ENCODE measurements at regions not wholly inside any gene's neighbourhood (a gene's known extent, or its start where the extent isn't known, plus 50 kb on each side); places are given as distances from the start of the nearest gene placed in this dataset.
"Not testable (repeated sequence)": the region's sequence is repeated elsewhere in the genome, so short reads cannot be mapped to it uniquely, and the experiment has no call there.

DNA sequence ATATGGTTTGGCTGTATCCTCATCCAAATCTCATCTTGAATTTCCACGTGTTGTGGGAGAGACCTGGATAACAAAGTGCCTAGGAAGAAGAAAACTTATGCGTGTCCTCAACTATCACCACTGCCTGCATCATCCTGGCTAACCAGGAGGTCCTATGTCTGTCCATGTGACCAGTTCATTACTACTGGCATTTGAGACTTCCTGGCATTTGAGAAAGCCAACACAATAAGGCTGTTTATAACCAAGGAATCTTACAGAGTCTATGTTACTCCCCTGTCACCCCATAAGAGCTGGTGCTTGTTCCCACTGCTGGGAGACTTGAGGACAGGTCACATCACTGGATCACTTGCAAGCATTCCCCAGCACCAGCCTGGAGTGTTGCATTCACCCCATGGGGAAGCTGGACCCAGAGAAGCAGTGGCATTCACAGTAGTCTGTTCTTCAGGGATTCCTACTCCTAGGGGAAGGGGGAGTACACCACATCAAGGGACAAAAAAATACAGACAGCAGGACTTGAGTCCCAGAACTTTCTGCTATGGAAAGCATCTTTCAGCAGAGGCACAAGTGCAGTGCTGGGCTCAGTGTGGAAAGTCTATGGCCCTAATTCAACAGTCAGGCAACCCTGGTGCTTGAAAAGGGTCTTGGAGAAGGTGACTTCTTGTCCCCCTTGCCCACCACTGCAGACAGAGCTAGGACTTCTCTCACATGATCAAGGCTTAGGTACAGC, 717.1 kb downstream of the SEMA5A start:
- no peak for DNase-seq (ENCODE audit: low read depth, low spot score)
- H3K36me3 ChIP-seq (ENCODE audit: control insufficient read depth, insufficient read depth, low read length), result no peaks in the 10 kb centered on the region
- no peaks in the 10 kb centered on the region for H3K9me3 ChIP-seq (ENCODE audit: control insufficient read depth, insufficient read depth, low read length)
- H3K27me3 ChIP-seq (ENCODE audit: control insufficient read depth, insufficient read depth, low read length), result no peaks in the 10 kb centered on the region
- WGBS (ENCODE audit: insufficient coverage, insufficient read length), result no CpG with 5 or more reads among the region's 2 CpGs
- no peaks in the 10 kb centered on the region for H3K4me1 ChIP-seq (ENCODE audit: control insufficient read depth, insufficient read depth, low read length)
- H3K4me3 ChIP-seq (ENCODE audit: low read length), result no peak overlapping the region
- H3K27ac ChIP-seq (ENCODE audit: low read length), result no peak overlapping the region

- Histone ChIP-seq H3K27me3 (ENCODE audit: control insufficient read depth, insufficient read depth, low read length) (no peaks in the 10 kb centered on the region), H3K4me1 (ENCODE audit: control insufficient read depth, insufficient read depth, low read length) (no peaks in the 10 kb centered on the region), H3K27ac (ENCODE audit: low read length) (no peak overlapping the region), H3K4me3 (ENCODE audit: low read length) (no peak overlapping the region), H3K36me3 (ENCODE audit: control insufficient read depth, insufficient read depth, low read length) (no peaks in the 10 kb centered on the region), H3K9me3 (ENCODE audit: control insufficient read depth, insufficient read depth, low read length) (no peaks in the 10 kb centered on the region)
- no peak for DNase-seq (ENCODE audit: low read depth, low spot score)
Measured at GRCh38 chr5:8829323-8830029, 716.4 kb downstream of the SEMA5A start.

- no peak for DNase-seq (ENCODE audit: low read depth, low spot score)
- WGBS (ENCODE audit: insufficient coverage, insufficient read length), result no CpG with 5 or more reads among the region's 3 CpGs
- H3K27ac ChIP-seq (ENCODE audit: low read length), result no peak overlapping the region
Measured at GRCh38 chr5:8831251-8831650, 714.6 kb downstream of the SEMA5A start.

DNA sequence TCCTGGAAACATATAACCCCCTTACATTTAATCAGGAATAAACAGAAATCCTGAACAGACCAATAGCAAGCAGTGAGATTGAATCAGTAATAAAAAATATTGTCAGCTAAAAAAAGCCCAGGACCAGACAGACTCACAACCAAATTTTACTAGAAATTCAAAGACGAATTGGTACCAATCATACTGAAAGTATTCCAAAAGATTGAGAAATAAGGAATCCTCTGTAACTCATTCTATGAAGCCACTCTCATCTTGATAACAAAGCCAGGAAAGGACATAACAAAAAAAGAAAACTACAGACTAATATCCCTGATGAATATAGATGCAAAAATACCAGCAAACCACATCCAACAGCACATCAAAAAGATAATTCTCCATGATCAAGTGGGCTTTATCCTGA, 714.0 kb downstream of the SEMA5A start:
- Histone ChIP-seq H3K9me3 (ENCODE audit: control insufficient read depth, insufficient read depth, low read length) (no peaks in the 10 kb centered on the region), H3K4me1 (ENCODE audit: control insufficient read depth, insufficient read depth, low read length) (no peaks in the 10 kb centered on the region), H3K27me3 (ENCODE audit: control insufficient read depth, insufficient read depth, low read length) (no peaks in the 10 kb centered on the region), H3K36me3 (ENCODE audit: control insufficient read depth, insufficient read depth, low read length) (no peaks in the 10 kb centered on the region), H3K27ac (ENCODE audit: low read length) (no peak overlapping the region), H3K4me3 (ENCODE audit: low read length) (no peak overlapping the region)
- no peak for DNase-seq (ENCODE audit: low read depth, low spot score)
- WGBS (ENCODE audit: insufficient coverage, insufficient read length), result no CpG with 5 or more reads among the region's 1 CpG

More at GRCh38 chr5:8831251-8831650, 714.6 kb downstream of the SEMA5A start:
- H3K36me3 ChIP-seq (ENCODE audit: control insufficient read depth, insufficient read depth, low read length), result no peaks in the 10 kb centered on the region
- H3K4me1 ChIP-seq (ENCODE audit: control insufficient read depth, insufficient read depth, low read length), result no peaks in the 10 kb centered on the region
- no peaks in the 10 kb centered on the region for H3K27me3 ChIP-seq (ENCODE audit: control insufficient read depth, insufficient read depth, low read length)
- H3K9me3 ChIP-seq (ENCODE audit: control insufficient read depth, insufficient read depth, low read length), result no peaks in the 10 kb centered on the region
- H3K4me3 ChIP-seq (ENCODE audit: low read length), result no peak overlapping the region

DNA sequence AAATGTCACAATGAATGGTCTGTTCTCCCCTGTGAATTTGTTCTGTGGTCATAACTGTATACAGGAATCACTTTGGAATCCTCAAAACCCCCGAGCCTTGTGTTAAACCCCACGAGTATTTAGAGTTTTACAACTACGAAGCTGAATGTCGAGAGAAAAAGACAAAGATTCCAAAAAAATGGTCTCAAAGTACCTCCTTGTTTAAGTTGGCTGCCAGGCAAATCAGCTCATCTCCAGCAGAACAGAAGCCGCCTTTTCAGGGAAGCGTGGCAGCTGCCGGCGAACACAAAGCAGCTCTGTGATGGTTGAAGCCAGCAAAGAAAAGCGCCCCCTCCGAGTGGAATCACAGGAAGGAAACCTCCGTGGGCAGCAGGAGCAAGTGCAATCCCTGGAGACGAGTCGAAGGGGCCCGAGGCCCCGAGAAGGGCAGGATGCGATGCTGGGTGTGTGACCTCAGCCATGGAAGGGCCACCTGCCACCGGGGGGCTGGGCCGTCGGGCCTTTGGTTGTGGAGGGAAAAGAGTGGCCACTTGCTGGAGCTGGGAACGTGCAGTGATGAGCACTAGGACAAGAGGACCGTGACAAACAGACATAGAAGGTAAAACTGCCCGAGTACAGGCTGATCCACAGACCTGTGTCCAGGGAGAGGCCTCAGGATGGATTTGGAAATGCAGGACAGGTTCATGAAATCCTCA, 706.4 kb downstream of the SEMA5A start:
- DNase-seq (ENCODE audit: low read depth, low spot score), result no peak
- WGBS (ENCODE audit: insufficient coverage, insufficient read length), result no CpG with 5 or more reads among the region's 22 CpGs

DNA sequence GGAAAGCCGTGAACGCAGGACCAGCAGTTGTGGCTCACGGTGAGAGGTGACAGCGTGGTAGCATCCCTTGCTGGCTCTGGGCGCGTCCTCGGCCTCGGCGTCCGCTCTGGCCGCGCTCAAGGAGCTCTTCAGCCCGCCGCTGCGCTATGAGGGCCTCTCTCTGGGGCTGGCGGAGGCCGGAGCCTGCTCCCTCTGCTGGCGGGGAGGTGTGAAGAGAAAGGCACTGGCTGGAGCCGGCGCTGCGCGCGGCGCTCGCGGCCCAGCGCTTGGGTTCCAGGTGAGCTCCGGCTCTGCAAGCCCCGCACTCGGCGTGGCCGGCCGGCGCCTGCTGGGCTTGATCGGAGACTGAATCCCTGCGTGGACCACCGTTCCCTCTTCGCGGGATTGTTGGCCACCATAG, 705.6 kb downstream of the SEMA5A start:
- no peaks in the 10 kb centered on the region for H3K36me3 ChIP-seq (ENCODE audit: control insufficient read depth, insufficient read depth, low read length)
- DNase-seq (ENCODE audit: low read depth, low spot score), result no peak
- no peaks in the 10 kb centered on the region for H3K27me3 ChIP-seq (ENCODE audit: control insufficient read depth, insufficient read depth, low read length)
- H3K4me3 ChIP-seq (ENCODE audit: low read length), result no peak overlapping the region
- no peaks in the 10 kb centered on the region; the same call in 1 of the 2 replicates for H3K9me3 ChIP-seq (ENCODE audit: control insufficient read depth, insufficient read depth, low read length)
- WGBS (ENCODE audit: insufficient coverage, insufficient read length), result no CpG with 5 or more reads among the region's 39 CpGs
- no peak overlapping the region for H3K27ac ChIP-seq (ENCODE audit: low read length)
- no peaks in the 10 kb centered on the region for H3K4me1 ChIP-seq (ENCODE audit: control insufficient read depth, insufficient read depth, low read length)

More for the DNA sequence above, 706.4 kb downstream of the SEMA5A start:
- Histone ChIP-seq H3K27ac (ENCODE audit: low read length) (no peak overlapping the region), H3K4me1 (ENCODE audit: control insufficient read depth, insufficient read depth, low read length) (no peaks in the 10 kb centered on the region), H3K27me3 (ENCODE audit: control insufficient read depth, insufficient read depth, low read length) (no peaks in the 10 kb centered on the region), H3K4me3 (ENCODE audit: low read length) (no peak overlapping the region), H3K9me3 (ENCODE audit: control insufficient read depth, insufficient read depth, low read length) (no peaks in the 10 kb centered on the region; the same call in 1 of the 2 replicates), H3K36me3 (ENCODE audit: control insufficient read depth, insufficient read depth, low read length) (no peaks in the 10 kb centered on the region)

- not testable (repeated sequence) for H3K4me1 ChIP-seq (ENCODE audit: control insufficient read depth, insufficient read depth, low read length); H3K9me3 ChIP-seq (ENCODE audit: control insufficient read depth, insufficient read depth, low read length); H3K27ac ChIP-seq (ENCODE audit: low read length); H3K27me3 ChIP-seq (ENCODE audit: control insufficient read depth, insufficient read depth, low read length); DNase-seq (ENCODE audit: low read depth, low spot score); H3K4me3 ChIP-seq (ENCODE audit: low read length); H3K36me3 ChIP-seq (ENCODE audit: control insufficient read depth, insufficient read depth, low read length)
- no CpG with 5 or more reads among the region's 8 CpGs for WGBS (ENCODE audit: insufficient coverage, insufficient read length)
Measured at GRCh38 chr5:8840746-8841145, 705.1 kb downstream of the SEMA5A start.

DNA sequence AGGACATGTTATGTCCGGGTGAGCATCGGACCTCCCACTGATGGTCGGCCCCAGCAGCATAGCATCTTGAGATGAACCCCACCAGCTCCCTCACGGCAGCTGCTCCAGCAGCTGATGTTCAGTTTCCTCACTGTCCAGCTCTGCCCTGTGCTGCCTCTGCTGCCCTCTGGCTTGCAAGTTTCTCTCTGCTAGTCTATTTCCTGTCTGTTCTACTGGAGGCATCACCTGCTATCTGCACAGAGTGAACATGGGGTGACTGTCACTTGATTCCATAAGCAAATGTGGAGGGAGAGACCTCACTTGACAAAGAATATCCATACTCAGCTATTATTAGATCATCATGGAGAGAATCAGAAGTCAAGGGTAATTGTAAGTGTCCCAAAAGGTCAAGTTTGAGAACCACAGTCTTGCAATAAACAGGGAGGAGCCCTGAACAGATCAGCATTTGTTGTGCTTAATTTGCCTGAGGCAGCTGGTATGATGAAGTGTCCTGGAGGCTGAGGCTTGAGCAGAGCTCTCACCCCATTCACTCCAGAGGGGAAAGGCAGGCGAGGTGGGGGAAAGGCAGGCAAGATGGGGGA, 702.8 kb downstream of the SEMA5A start:
- H3K27me3 ChIP-seq (ENCODE audit: control insufficient read depth, insufficient read depth, low read length), result no peaks in the 10 kb centered on the region
- DNase-seq (ENCODE audit: low read depth, low spot score), result no peak

GRCh38 chr5:8843771-8844170, 702.1 kb downstream of the SEMA5A start:
- Histone ChIP-seq H3K9me3 (ENCODE audit: control insufficient read depth, insufficient read depth, low read length) (no peaks in the 10 kb centered on the region; the same call in 1 of the 2 replicates), H3K27me3 (ENCODE audit: control insufficient read depth, insufficient read depth, low read length) (no peaks in the 10 kb centered on the region), H3K27ac (ENCODE audit: low read length) (no peak overlapping the region), H3K4me3 (ENCODE audit: low read length) (no peak overlapping the region), H3K36me3 (ENCODE audit: control insufficient read depth, insufficient read depth, low read length) (no peaks in the 10 kb centered on the region), H3K4me1 (ENCODE audit: control insufficient read depth, insufficient read depth, low read length) (no peaks in the 10 kb centered on the region)
- WGBS (ENCODE audit: insufficient coverage, insufficient read length), result no CpG with 5 or more reads among the region's 7 CpGs
- no peak for DNase-seq (ENCODE audit: low read depth, low spot score)

More for the DNA sequence above, 702.8 kb downstream of the SEMA5A start:
- H3K27ac ChIP-seq (ENCODE audit: low read length), result no peak overlapping the region
- no peaks in the 10 kb centered on the region for H3K36me3 ChIP-seq (ENCODE audit: control insufficient read depth, insufficient read depth, low read length)
- no peaks in the 10 kb centered on the region for H3K4me1 ChIP-seq (ENCODE audit: control insufficient read depth, insufficient read depth, low read length)
- H3K4me3 ChIP-seq (ENCODE audit: low read length), result no peak overlapping the region
- no peaks in the 10 kb centered on the region; the same call in 1 of the 2 replicates for H3K9me3 ChIP-seq (ENCODE audit: control insufficient read depth, insufficient read depth, low read length)
- no CpG with 5 or more reads among the region's 5 CpGs for WGBS (ENCODE audit: insufficient coverage, insufficient read length)

GRCh38 chr5:8844206-8844605, 701.7 kb downstream of the SEMA5A start:
- WGBS (ENCODE audit: insufficient coverage, insufficient read length), result no CpG with 5 or more reads among the region's 5 CpGs
- Histone ChIP-seq H3K27ac (ENCODE audit: low read length) (no peak overlapping the region), H3K4me3 (ENCODE audit: low read length) (no peak overlapping the region), H3K27me3 (ENCODE audit: control insufficient read depth, insufficient read depth, low read length) (no peaks in the 10 kb centered on the region), H3K4me1 (ENCODE audit: control insufficient read depth, insufficient read depth, low read length) (no peaks in the 10 kb centered on the region), H3K36me3 (ENCODE audit: control insufficient read depth, insufficient read depth, low read length) (no peaks in the 10 kb centered on the region), H3K9me3 (ENCODE audit: control insufficient read depth, insufficient read depth, low read length) (no peaks in the 10 kb centered on the region; the same call in 1 of the 2 replicates)
- DNase-seq (ENCODE audit: low read depth, low spot score), result no peak

Data from iPS DF 6.9 (cell line).